PC-3 (cell line): ENCODE measurements at regions not wholly inside any gene's neighbourhood (a gene's known extent, or its start where the extent isn't known, plus 50 kb on each side); places are given as distances from the start of the nearest gene placed in this dataset.
A peak's percentile ranks its signal among the peaks of the same experiment; 100 is the strongest.

ENCODE experiments used
- ATAC-seq: fragments of 200-7000 bp; cut with Tn5 transposase; 2 replicates; pipeline ENCODE4 v1.9.1; 2020; ENCODE audit warnings: mild to moderate bottlenecking, moderate library complexity
- BruUV-seq: library from RNA; stranded (reverse); fragments of 400-500 nt; replicated peaks from 2 replicates; lab custom pipeline; 2021; lab: Mats Ljungman, UMichigan
- CTCF ChIA-PET: fragments of 300-600 bp; sonication (Branson Sonifier 250); formaldehyde crosslinking; loops from one replicate; lab custom pipeline; 2022; ENCODE audit warnings: antibody characterized with exemption; lab: Charles Lee
- POLR2A ChIA-PET: fragments of 300-600 bp; sonication (Branson Sonifier 250); formaldehyde crosslinking; loops from one replicate; lab custom pipeline; 2022; ENCODE audit warnings: antibody characterized with exemption; ENCODE audit not compliant: unreplicated experiment; lab: Charles Lee
- DNase-seq: peaks from one replicate; pipeline ENCODE4 v3.0.0-alpha.2; 2015
- H2AFZ ChIP-seq: fragments of 300-600 bp; sonication (generic); 2 replicates; pipeline ENCODE4 v1.6.0; 2016; ENCODE audit warnings: antibody characterized with exemption, low read length
- H3F3A ChIP-seq: fragments of 300-600 bp; sonication (generic); one replicate; pipeline ENCODE4 v1.6.0; 2017; ENCODE audit warnings: antibody characterized with exemption, low read length, control low read depth, mild to moderate bottlenecking; ENCODE audit not compliant: unreplicated experiment
- H3K27ac ChIP-seq: fragments of 300-600 bp; sonication (generic); 2 replicates; pipeline ENCODE4 v1.5.1; 2016; ENCODE audit warnings: mild to moderate bottlenecking, low read length
- H3K27me3 ChIP-seq: fragments of 300-600 bp; sonication (generic); 2 replicates; pipeline ENCODE4 v1.6.1; 2016; ENCODE audit warnings: low read length, mixed read lengths
- H3K36me3 ChIP-seq: fragments of 300-600 bp; sonication (generic); 2 replicates; pipeline ENCODE4 v1.6.1; 2016; ENCODE audit warnings: low read depth, mixed run types, low read length, mixed read lengths
- H3K4me1 ChIP-seq: fragments of 300-600 bp; sonication (generic); 2 replicates; pipeline ENCODE4 v1.5.1; 2016; ENCODE audit warnings: low read length; ENCODE audit not compliant: insufficient read depth
- H3K4me2 ChIP-seq: fragments of 300-600 bp; sonication (generic); 2 replicates; pipeline ENCODE4 v1.6.0; 2016; ENCODE audit warnings: low read length
- H3K4me3 ChIP-seq: fragments of 300-600 bp; sonication (generic); 2 replicates; pipeline ENCODE4 v1.5.1; 2016; ENCODE audit warnings: mild to moderate bottlenecking, low read length, mixed read lengths
- H3K79me2 ChIP-seq: fragments of 300-600 bp; sonication (generic); 2 replicates; pipeline ENCODE4 v1.6.1; 2017; ENCODE audit warnings: low read length, mixed read lengths
- H3K9ac ChIP-seq: fragments of 300-600 bp; sonication (generic); 2 replicates; pipeline ENCODE4 v1.6.0; 2016; ENCODE audit warnings: mild to moderate bottlenecking, low read length
- H3K9me2 ChIP-seq: fragments of 300-600 bp; sonication (generic); replicated peaks from 2 replicates; pipeline ENCODE4 v1.6.1; 2016; ENCODE audit warnings: mixed run types, low read length, mixed read lengths
- H3K9me3 ChIP-seq: fragments of 300-600 bp; sonication (generic); 2 replicates; pipeline ENCODE4 v1.6.1; 2016; ENCODE audit warnings: low read length, mixed read lengths
- H4K20me1 ChIP-seq: fragments of 300-600 bp; sonication (generic); 2 replicates; pipeline ENCODE4 v1.6.1; 2016; ENCODE audit warnings: low read length, mixed read lengths
- EZH2 ChIP-seq: fragments of 300-600 bp; sonication (generic); IDR thresholded peaks from one replicate; pipeline ENCODE4 v1.6.1; 2017; ENCODE audit warnings: antibody characterized with exemption, mild to moderate bottlenecking, low read length; ENCODE audit not compliant: unreplicated experiment
- EZH2phosphoT487 ChIP-seq: fragments of 300-600 bp; sonication (generic); IDR thresholded peaks from 2 replicates; pipeline ENCODE4 v1.6.1; 2018; ENCODE audit warnings: mild to moderate bottlenecking, antibody characterized with exemption, low read length, borderline replicate concordance
- intact Hi-C: fragments of 100-400 bp; cut with micrococcal nuclease; formaldehyde crosslinking; loops from 2 replicates; pipeline ENCODE4 v1.9.0; 2023
- TF ChIP-seq, protein P1 (sequence below): fragments of 300-600 bp; sonication (generic); conservative IDR thresholded peaks from 2 replicates; pipeline ENCODE4 v1.5.1; 2017; ENCODE audit warnings: antibody characterized with exemption, low read depth, mild to moderate bottlenecking, low read length

DNA sequence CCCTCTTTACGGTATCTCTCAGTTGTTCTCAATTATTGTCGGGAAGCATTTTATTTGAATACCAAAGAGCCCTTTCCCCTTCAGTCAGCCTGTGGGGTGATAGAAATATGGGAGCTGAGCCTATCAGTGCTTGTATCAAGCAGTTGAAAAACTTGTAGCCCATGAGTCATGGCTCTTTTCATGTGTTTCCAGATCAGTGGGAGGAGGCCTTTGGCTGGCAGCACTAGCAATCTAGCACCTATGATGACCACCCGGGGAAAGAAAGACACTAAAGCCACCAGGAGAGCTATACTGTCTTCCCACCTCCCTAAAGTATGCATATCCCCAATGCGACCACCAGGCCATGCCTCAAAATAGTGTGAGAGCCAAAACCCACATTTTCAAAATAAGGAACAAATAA lies 696.9 kb upstream of the C9orf72 start:
- H3K27me3 ChIP-seq, result no peaks in the 10 kb centered on the region
- no peaks in the 10 kb centered on the region for H3K9me2 ChIP-seq
- no peaks in the 10 kb centered on the region for H3K36me3 ChIP-seq
- no peaks in the 10 kb centered on the region for H3K9me3 ChIP-seq
- H3K4me2 ChIP-seq, result no peak overlapping the region
- no peak overlapping the region for H3K27ac ChIP-seq
- H3K9ac ChIP-seq, result no peak overlapping the region
- TF ChIP-seq, protein P1, sequence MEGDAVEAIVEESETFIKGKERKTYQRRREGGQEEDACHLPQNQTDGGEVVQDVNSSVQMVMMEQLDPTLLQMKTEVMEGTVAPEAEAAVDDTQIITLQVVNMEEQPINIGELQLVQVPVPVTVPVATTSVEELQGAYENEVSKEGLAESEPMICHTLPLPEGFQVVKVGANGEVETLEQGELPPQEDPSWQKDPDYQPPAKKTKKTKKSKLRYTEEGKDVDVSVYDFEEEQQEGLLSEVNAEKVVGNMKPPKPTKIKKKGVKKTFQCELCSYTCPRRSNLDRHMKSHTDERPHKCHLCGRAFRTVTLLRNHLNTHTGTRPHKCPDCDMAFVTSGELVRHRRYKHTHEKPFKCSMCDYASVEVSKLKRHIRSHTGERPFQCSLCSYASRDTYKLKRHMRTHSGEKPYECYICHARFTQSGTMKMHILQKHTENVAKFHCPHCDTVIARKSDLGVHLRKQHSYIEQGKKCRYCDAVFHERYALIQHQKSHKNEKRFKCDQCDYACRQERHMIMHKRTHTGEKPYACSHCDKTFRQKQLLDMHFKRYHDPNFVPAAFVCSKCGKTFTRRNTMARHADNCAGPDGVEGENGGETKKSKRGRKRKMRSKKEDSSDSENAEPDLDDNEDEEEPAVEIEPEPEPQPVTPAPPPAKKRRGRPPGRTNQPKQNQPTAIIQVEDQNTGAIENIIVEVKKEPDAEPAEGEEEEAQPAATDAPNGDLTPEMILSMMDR, result no peak
- no peak for TF ChIP-seq EZH2
- TF ChIP-seq EZH2phosphoT487, result no peak
- no peak overlapping the region for H2AFZ ChIP-seq
- H3K4me3 ChIP-seq, result no peak overlapping the region
- BruUV-seq, result no TSS peak
- no peaks in the 10 kb centered on the region for H3K79me2 ChIP-seq
- H4K20me1 ChIP-seq, result no peaks in the 10 kb centered on the region
- CTCF ChIA-PET, result no interaction called here
- DNase-seq (peak; percentile 9), ATAC-seq (no peak)
- H3F3A ChIP-seq, result no peaks in the 10 kb centered on the region
- POLR2A ChIA-PET, result no interaction called here
- intact Hi-C loops, result no loop called here
- H3K4me1 ChIP-seq, result no peaks in the 10 kb centered on the region

GRCh38 chr9:28272127-28272526 lies 698.8 kb upstream of the C9orf72 start:
- intact Hi-C loops, result no loop called here
- H3K4me2 ChIP-seq, result no peak overlapping the region
- DNase-seq, result no peak
- ChIA-PET POLR2A (no interaction called here), CTCF (no interaction called here)
- no peak overlapping the region for H3K9ac ChIP-seq
- no peaks in the 10 kb centered on the region for H3K4me1 ChIP-seq
- no TSS peak for BruUV-seq
- no peaks in the 10 kb centered on the region for H3K9me2 ChIP-seq
- no peaks in the 10 kb centered on the region for H3K36me3 ChIP-seq
- ATAC-seq, result no peak
- TF ChIP-seq EZH2phosphoT487 (no peak), EZH2 (no peak)
- TF ChIP-seq, protein P1, result no peak
- H3K27me3 ChIP-seq, result no peaks in the 10 kb centered on the region
- H3K4me3 ChIP-seq, result no peak overlapping the region
- no peaks in the 10 kb centered on the region for H4K20me1 ChIP-seq
- no peaks in the 10 kb centered on the region for H3K9me3 ChIP-seq
- no peak overlapping the region for H2AFZ ChIP-seq
- H3K79me2 ChIP-seq, result no peaks in the 10 kb centered on the region
- H3F3A ChIP-seq, result no peaks in the 10 kb centered on the region
- H3K27ac ChIP-seq, result no peak overlapping the region

DNA sequence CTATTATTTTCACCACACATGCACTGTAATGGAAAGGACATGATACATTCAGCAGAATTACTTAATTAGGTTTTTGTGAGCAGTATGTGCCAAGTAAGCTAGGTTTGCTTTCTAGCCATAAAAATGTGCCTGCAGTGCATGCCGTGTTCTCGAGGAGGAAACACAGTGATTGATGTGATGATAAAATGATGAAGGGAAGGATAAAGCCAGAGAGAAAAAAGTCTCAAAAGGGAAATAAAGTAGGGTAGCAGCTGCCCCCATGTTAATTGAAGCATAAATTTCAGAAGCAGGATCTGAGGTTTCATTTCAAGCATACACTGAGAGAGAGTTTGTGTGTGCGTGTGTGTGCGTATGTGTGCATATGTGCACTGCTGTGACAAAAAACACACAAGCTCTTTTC lies 714.2 kb upstream of the C9orf72 start:
- intact Hi-C loops, result no loop called here
- Histone ChIP-seq H2AFZ (no peak overlapping the region), H3K36me3 (no peaks in the 10 kb centered on the region), H3K27ac (no peak overlapping the region), H3K9ac (no peak overlapping the region), H3K9me3 (no peaks in the 10 kb centered on the region), H3F3A (no peaks in the 10 kb centered on the region), H3K79me2 (no peaks in the 10 kb centered on the region), H3K4me3 (no peak overlapping the region), H3K9me2 (no peaks in the 10 kb centered on the region), H3K4me1 (no peaks in the 10 kb centered on the region), H3K4me2 (no peak overlapping the region), H4K20me1 (no peaks in the 10 kb centered on the region), H3K27me3 (peaks cover 4% of the 10 kb centered on the region; the same call in 1 of the 2 replicates)
- ChIA-PET CTCF (no interaction called here), POLR2A (no interaction called here)
- DNase-seq (no peak), ATAC-seq (no peak)
- TF ChIP-seq EZH2phosphoT487 (no peak), EZH2 (no peak)
- TF ChIP-seq, protein P1, result no peak
- no TSS peak for BruUV-seq
